ENCODE measurements at regions not wholly inside any gene's neighbourhood (a gene's known extent, or its start where the extent isn't known, plus 50 kb on each side); places are given as distances from the start of the nearest gene placed in this dataset.

GRCh38 chr22:34454598-34454997 is 534.3 kb upstream of the LARGE1 start:
- H3K27me3 Mint-ChIP-seq (ENCODE audit: insufficient read depth) = no peaks in the 10 kb centered on the region
- H3K27ac Mint-ChIP-seq = no peak overlapping the region
- no peak overlapping the region for H3K4me3 Mint-ChIP-seq
- no peak for DNase-seq
- peaks cover 3% of the 10 kb centered on the region for H3K9me3 Mint-ChIP-seq
- 75 to 80% methylated on average over 1 to 2 of the region's 2 CpGs for WGBS, 2 experiments (ENCODE audit: insufficient coverage in 1 of 2, insufficient read length in 1 of 2)
- H3K27me3 ChIP-seq (ENCODE audit: control insufficient read depth, insufficient read depth, low read length, poor library complexity, severe bottlenecking) = no peaks in the 10 kb centered on the region
- H3K36me3 Mint-ChIP-seq (ENCODE audit: low read depth) = no peaks in the 10 kb centered on the region
- no peaks in the 10 kb centered on the region for H3K4me1 ChIP-seq (ENCODE audit: control insufficient read depth, insufficient read depth, low read length)
- H3K27ac ChIP-seq (ENCODE audit: low read depth, low read length) = no peak overlapping the region
- no peaks in the 10 kb centered on the region for H3K4me1 Mint-ChIP-seq
- no peak for TF ChIP-seq CTCF (conservative IDR thresholded peaks at IDR 0.05)
- no peaks in the 10 kb centered on the region for H3K36me3 ChIP-seq (ENCODE audit: control insufficient read depth, insufficient read depth, low read length)
- no peak overlapping the region for H3K4me3 ChIP-seq (ENCODE audit: low read length)
- H3K9me3 ChIP-seq (ENCODE audit: control insufficient read depth, low read length) = no peaks in the 10 kb centered on the region
- no peak overlapping the region for H3K9ac ChIP-seq (ENCODE audit: extremely low read depth, low read length, poor library complexity, severe bottlenecking)

GRCh38 chr22:34462795-34463194 is 542.5 kb upstream of the LARGE1 start:
- Histone ChIP-seq H3K4me3 (ENCODE audit: low read length) (no peak overlapping the region), H3K27me3 (ENCODE audit: control insufficient read depth, insufficient read depth, low read length, poor library complexity, severe bottlenecking) (no peaks in the 10 kb centered on the region), H3K9me3 (ENCODE audit: control insufficient read depth, low read length) (no peaks in the 10 kb centered on the region), H3K9ac (ENCODE audit: extremely low read depth, low read length, poor library complexity, severe bottlenecking) (no peak overlapping the region), H3K27ac (ENCODE audit: low read depth, low read length) (no peak overlapping the region), H3K36me3 (ENCODE audit: control insufficient read depth, insufficient read depth, low read length) (no peaks in the 10 kb centered on the region), H3K4me1 (ENCODE audit: control insufficient read depth, insufficient read depth, low read length) (no peaks in the 10 kb centered on the region)
- Mint-ChIP-seq H3K27me3 (ENCODE audit: insufficient read depth) (peaks cover 3% of the 10 kb centered on the region), H3K4me3 (no peak overlapping the region), H3K4me1 (no peaks in the 10 kb centered on the region), H3K36me3 (ENCODE audit: low read depth) (no peaks in the 10 kb centered on the region), H3K9me3 (peaks cover 2% of the 10 kb centered on the region), H3K27ac (no peak overlapping the region)
- no peak for DNase-seq
- no peak for TF ChIP-seq CTCF (conservative IDR thresholded peaks at IDR 0.05)
- WGBS, 2 experiments (ENCODE audit: insufficient coverage in 1 of 2, insufficient read length in 1 of 2) = 92 to 100% methylated on average over 2 to 4 of the region's 4 CpGs

GRCh38 chr22:34475886-34476285 is 555.6 kb upstream of the LARGE1 start:
- Histone ChIP-seq H3K27ac (ENCODE audit: low read depth, low read length) (no peak overlapping the region), H3K27me3 (ENCODE audit: control insufficient read depth, insufficient read depth, low read length, poor library complexity, severe bottlenecking) (peaks cover 28% of the 10 kb centered on the region), H3K36me3 (ENCODE audit: control insufficient read depth, insufficient read depth, low read length) (no peaks in the 10 kb centered on the region), H3K9ac (ENCODE audit: extremely low read depth, low read length, poor library complexity, severe bottlenecking) (no peak overlapping the region), H3K4me1 (ENCODE audit: control insufficient read depth, insufficient read depth, low read length) (no peaks in the 10 kb centered on the region), H3K9me3 (ENCODE audit: control insufficient read depth, low read length) (peaks cover 4% of the 10 kb centered on the region), H3K4me3 (ENCODE audit: low read length) (no peak overlapping the region)
- Mint-ChIP-seq H3K36me3 (ENCODE audit: low read depth) (no peaks in the 10 kb centered on the region), H3K4me1 (no peaks in the 10 kb centered on the region), H3K27me3 (ENCODE audit: insufficient read depth) (peaks cover 4% of the 10 kb centered on the region), H3K27ac (no peak overlapping the region), H3K9me3 (peaks cover 6% of the 10 kb centered on the region), H3K4me3 (no peak overlapping the region)
- no peak for TF ChIP-seq CTCF (conservative IDR thresholded peaks at IDR 0.05)
- DNase-seq = no peak
- WGBS, 2 experiments (ENCODE audit: insufficient coverage in 1 of 2, insufficient read length in 1 of 2) = 84% methylated on average over 3 of the region's 3 CpGs; no CpG with 5 or more reads in 1 of the 2 experiments
